H7 (cell line): ENCODE measurements at regions not wholly inside any gene's neighbourhood (a gene's known extent, or its start where the extent isn't known, plus 50 kb on each side); places are given as distances from the start of the nearest gene placed in this dataset.

Experiments used
- DNase-seq: peaks from one replicate; pipeline ENCODE4 v3.0.0; 2012
- H3K27me3 ChIP-seq: 2 replicates; pipeline ENCODE4 v1.6.0; 2011; ENCODE audit warnings: mild to moderate bottlenecking, low read length; ENCODE audit not compliant: control insufficient read depth, insufficient read depth
- H3K36me3 ChIP-seq: replicated peaks from 2 replicates; pipeline ENCODE4 v1.5.1; 2011; ENCODE audit warnings: low read length; ENCODE audit not compliant: control insufficient read depth, insufficient read depth
- H3K4me3 ChIP-seq: 2 replicates; pipeline ENCODE4 v1.5.1; 2011; ENCODE audit warnings: low read depth, mild to moderate bottlenecking, control low read depth, low read length, moderate library complexity; ENCODE audit not compliant: insufficient read depth

DNA sequence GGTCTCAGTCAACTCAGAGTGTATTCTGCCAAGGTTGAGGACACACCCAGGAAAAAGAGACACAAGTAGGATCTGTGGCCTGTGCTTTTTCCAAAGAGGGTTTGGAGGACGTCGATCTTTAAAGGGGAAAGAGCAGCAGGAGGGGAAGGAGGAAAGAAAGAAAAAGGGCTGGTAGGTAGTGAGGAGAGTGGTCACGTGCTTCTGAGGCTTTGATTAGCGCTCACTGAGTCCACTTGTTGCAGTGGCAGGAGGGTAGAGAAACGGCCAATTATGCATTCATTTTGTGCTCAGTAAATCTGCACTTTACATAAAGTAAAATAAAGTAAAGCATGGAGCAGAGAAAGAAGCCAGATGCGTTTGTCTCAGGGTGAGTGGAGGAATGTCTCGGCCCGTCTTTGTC, 126.0 kb upstream of the VSTM2B start:
- Histone ChIP-seq H3K4me3 (no peak overlapping the region), H3K27me3 (no peaks in the 10 kb centered on the region), H3K36me3 (no peaks in the 10 kb centered on the region)
- DNase-seq, result no peak

DNA sequence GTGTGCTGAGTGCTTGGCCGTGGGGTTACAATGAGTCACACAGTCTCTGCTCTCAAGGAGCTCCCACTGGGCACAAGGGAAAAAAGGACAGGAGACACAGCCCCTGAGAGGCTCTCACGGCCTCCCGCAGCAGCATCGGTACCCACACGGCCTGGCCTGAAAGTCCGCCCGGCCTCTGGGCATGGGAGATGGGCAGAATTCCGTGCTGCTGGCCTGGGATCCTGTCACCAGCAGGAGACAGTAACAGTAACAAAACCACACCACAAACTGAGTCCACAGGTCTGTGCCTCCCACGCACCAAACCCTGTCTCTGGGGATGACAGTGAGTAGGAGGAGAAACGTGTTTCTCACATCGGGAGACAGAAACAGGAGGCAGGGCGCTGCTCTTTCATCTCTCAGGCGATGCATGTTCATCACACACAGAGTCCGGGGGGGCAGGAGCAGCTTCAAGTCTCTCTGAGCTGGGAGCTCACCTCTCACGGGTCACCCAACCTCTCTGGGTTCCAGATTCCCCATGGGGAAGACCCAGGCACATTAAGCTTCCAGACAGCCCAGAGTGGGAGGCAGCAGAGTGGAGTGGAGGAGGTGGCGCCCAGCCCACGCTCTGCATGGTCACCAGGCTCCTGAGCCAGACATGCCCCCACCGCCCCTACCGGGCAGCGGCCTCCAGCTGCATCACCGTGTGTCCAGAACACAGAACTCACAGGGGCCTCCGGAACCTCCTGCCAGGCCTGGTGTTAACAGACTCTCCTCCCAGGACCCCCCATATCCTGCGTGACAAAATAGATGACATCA, 124.7 kb upstream of the VSTM2B start:
- DNase-seq, result no peak
- Histone ChIP-seq H3K27me3 (no peaks in the 10 kb centered on the region), H3K4me3 (no peak overlapping the region), H3K36me3 (no peaks in the 10 kb centered on the region)

DNA sequence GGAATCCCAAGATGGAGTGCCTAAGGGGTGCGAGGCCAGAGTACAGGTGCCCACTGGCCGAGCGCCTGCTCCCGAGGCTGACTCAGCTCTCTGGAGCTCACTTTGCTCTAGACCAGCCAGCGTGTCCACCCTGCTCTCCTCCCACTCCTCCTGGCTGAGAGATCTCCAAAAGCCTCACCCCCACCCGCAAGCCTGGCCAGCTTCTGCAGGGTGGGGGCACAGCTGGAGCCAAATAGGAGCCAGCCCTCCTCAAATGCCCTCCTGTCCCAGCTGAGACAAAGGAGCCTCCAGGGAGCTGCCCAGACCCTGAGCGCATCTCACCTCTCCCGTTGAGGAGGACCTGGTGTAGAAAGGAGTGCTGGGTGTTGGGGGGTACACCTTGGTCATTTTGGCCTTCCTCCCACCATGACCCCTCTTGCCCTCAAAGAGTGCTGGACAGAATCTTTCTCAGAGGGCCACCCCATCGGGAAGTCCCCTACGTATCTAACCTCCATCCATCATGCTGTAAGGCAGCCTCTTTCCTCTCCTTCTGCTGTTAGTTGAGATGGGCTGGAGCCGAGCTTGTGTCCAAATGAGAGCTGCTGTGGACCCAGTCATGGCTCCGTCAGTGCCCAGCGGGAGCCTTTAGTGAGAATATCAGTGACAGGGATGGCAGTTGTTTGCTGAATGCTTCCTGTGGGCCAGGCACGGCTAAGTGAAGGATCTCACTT, 123.9 kb upstream of the VSTM2B start:
- DNase-seq, result no peak
- H3K27me3 ChIP-seq, result no peaks in the 10 kb centered on the region
- H3K36me3 ChIP-seq, result no peaks in the 10 kb centered on the region
- H3K4me3 ChIP-seq, result no peak overlapping the region

DNA sequence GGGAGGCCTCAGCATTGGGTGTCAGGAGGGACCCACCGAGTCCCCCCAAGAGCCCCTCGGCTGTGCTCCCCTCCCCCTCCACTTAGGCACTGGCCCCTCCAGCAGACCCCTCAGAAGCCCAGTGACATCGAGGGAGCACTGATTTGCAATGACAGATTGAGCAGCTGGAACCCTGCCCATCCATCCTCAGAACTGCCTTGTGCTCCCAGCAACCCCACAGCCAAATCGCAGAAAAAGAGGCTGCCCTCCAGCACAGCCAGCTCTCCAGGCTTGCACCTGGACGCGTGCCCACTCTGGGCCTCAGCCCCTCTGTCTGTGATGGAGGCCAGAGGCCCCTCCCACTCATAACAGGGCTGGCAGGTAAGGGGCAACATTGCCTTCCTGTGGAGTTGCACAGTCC, 123.2 kb upstream of the VSTM2B start:
- no peak for DNase-seq

DNA sequence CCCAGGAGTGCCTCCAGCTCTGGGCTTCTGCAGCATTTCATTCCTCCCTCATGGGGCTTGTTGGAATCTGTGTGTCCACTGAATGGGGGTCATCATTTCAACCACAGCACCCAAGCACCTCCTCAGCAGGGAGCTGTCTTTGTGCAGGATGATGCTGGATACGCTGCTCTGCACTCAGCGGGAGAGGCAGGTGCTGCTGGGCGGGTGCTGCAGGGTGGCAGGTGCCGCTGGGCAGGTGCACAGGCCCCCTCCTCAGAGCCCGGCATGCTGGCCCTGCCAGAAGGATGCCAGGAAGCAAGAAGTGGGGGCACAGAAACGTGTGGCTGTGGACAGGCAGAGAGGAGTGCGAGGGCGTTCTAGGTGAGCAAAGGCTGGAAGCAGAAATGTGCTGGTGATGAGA, 121.8 kb upstream of the VSTM2B start:
- DNase-seq, result no peak
- H3K36me3 ChIP-seq, result no peaks in the 10 kb centered on the region
- no peaks in the 10 kb centered on the region for H3K27me3 ChIP-seq
- H3K4me3 ChIP-seq, result no peak overlapping the region

More for the DNA sequence above, 123.2 kb upstream of the VSTM2B start:
- H3K36me3 ChIP-seq, result no peaks in the 10 kb centered on the region
- H3K4me3 ChIP-seq, result no peak overlapping the region
- H3K27me3 ChIP-seq, result no peaks in the 10 kb centered on the region

DNA sequence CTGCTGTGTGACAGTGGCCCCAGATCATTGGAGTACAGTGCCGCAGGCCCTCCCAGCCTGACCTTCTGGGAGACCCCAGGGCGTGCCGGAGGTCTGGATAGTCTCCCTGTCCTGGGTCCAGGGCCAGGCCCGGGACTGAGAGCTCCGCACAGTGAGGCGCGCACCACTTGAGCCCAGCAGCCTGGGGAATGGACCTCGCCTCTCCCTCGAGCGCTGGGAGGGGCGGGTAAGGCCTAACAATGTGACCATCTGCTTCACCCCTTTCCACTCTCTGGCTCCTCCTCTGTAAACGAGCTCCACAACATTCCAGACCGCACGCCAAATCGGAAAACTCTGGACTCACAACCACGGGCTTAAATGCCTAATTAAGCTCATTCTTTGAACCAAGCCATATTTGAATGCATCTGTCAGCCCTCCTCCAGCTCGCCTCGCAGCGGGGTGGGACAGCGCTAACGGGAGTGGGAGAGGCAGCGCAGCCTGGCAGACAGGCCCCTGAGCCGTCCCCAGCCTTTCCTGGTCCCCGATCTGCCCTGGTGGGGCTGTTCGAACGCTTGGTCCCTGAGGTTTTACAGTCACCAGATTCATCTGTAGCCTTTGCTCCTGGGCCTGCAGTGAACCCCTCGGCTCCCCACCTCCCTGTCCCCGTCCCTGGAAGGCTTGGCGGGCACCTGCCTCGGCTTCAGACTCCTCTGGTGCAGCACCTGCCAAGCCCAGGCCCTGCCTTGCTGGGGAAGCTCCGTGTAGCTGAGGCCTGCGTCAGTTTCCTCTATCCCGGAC, 120.7 kb upstream of the VSTM2B start:
- DNase-seq, result peak; percentile 75
- Histone ChIP-seq H3K36me3 (no peaks in the 10 kb centered on the region), H3K4me3 (no peak overlapping the region), H3K27me3 (no peaks in the 10 kb centered on the region)

DNA sequence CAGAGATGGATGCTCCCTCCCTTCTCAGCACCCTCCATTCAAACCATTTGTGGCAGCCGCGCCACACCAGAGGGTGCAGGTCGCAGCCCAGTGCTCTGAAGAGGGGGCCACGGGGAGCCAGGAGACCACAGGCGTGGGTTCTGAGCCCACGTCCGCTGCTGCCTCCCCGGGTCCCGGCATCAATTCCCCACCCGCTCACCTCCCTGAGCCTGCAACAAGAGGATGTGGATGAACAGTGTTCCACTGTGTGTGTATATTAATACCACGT, 120.1 kb upstream of the VSTM2B start:
- no peaks in the 10 kb centered on the region for H3K27me3 ChIP-seq
- no peaks in the 10 kb centered on the region for H3K36me3 ChIP-seq
- no peak for DNase-seq
- no peak overlapping the region for H3K4me3 ChIP-seq

DNA sequence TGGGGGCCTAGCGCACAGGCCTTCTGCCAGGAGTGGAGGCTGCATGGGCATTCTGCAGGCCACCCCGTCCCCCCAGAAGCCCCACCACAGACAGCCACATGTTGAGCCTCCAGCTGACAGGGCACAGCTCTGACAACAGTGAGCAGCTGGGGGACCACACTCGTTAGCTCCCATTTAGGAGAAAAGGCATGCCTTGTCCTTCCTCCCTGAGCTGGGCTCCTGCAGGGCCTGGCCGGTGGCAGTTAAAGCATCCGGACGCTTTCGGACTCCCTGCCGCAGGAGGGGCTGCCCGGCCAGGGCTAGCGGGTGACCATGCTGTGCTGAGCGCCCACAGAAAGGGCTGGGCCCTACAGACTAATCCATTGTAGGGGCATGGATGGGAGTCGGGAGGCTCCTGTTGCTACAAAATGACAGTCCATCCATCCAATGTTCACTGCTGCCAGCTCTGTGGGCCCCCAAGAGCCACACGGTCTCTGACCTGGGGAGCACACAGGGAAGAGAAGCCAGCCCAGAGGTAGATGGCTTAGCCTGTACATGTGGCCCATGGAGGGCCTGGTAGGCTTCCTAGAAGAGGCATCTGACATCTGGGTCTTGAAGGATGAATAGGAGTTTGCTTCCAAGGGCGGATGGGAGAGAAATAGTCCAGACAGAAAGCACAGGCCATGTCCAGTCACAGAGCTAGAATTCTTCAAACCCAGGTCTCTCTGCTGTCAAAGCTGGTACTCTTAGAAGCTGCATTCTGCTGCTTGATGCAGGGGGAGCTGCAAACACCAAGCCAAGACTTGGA, 116.5 kb upstream of the VSTM2B start:
- H3K27me3 ChIP-seq, result no peaks in the 10 kb centered on the region
- no peak for DNase-seq

DNA sequence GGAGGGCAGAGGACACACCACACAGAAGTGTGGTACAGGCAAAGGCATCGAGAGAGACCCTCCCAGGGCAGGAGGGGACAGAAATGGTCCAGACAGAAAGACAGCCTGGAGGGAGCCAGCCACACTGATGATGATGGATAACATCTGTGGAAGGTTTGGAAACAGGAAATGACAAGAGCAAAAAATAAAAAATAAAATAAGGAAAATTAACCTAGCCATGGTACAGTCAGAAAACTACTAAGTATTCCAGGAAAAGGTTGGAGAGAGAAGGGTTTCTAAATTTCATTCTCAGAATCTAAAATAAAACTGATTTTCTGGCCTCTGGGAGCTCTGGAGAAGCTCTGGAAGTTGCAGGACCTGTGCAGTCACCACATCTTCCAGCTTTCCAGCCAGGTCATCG, 115.2 kb upstream of the VSTM2B start:
- DNase-seq, result no peak
- Histone ChIP-seq H3K36me3 (no peaks in the 10 kb centered on the region), H3K27me3 (no peaks in the 10 kb centered on the region), H3K4me3 (no peak overlapping the region)

More for the DNA sequence above, 116.5 kb upstream of the VSTM2B start:
- Histone ChIP-seq H3K4me3 (no peak overlapping the region), H3K36me3 (no peaks in the 10 kb centered on the region)

DNA sequence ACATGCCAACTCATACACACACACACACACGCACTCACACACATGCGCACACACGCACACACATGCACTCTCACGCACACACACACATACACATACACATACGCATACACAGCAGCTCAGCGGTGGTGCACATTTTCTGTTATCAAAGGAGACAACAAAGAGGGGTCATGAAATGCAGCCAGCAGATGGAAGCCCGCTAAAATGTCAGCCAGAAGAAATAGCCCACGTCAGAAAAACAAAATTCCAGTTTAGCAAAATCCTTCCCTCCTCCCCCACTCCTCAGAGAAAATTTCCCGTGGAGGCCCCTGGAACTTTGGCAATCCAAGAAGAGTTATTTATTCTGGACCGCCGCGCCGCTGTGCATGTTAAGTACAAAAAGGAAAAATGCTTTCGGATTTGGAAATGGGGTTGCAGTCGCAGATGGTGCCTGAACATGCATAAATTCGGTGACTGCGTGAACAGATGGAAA, 114.6 kb upstream of the VSTM2B start:
- no peaks in the 10 kb centered on the region for H3K36me3 ChIP-seq
- no peaks in the 10 kb centered on the region for H3K27me3 ChIP-seq
- DNase-seq, result no peak
- no peak overlapping the region for H3K4me3 ChIP-seq

DNA sequence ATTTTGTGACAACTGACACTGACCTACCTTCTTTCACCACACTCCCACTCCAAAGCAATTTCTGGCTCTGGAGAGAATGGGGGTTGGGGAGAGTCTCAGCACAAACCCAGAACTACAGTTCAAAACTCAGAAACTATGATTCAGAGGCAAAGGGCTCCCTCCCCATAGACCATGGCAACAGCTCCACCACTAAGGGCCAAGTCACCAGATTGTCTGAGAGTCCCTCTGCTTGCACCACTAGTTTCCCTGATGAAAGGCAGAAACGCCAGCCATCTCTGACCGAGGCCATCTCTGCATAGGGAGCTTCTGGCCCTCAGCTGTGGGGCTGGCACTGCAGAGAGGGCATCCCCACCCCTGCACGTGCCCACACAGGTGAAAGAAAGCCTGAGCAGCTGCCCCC, 112.4 kb upstream of the VSTM2B start:
- no peaks in the 10 kb centered on the region for H3K36me3 ChIP-seq
- no peak overlapping the region for H3K4me3 ChIP-seq
- no peaks in the 10 kb centered on the region for H3K27me3 ChIP-seq
- no peak for DNase-seq

DNA sequence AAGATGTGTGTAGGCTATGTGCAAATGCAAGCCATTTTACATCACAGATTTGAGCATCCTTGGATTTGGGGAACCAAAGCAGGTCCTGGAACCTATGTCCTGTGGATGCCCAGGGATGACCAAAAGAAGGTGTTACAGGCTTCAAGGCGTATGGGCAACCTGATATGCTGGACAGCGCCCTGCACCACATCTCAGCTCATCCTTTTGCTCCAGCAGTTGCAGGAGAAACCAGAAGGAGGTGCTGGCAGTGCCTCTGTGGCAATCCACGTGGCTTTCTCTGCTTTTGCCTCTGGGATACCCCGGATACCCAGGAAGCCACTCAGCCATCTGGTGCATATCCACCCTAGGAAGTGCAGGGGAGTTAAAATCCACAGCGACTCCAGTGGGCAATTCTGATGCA, 110.3 kb upstream of the VSTM2B start:
- H3K4me3 ChIP-seq, result no peak overlapping the region
- DNase-seq, result peak; percentile 83
- H3K27me3 ChIP-seq, result no peaks in the 10 kb centered on the region
- H3K36me3 ChIP-seq, result no peaks in the 10 kb centered on the region

DNA sequence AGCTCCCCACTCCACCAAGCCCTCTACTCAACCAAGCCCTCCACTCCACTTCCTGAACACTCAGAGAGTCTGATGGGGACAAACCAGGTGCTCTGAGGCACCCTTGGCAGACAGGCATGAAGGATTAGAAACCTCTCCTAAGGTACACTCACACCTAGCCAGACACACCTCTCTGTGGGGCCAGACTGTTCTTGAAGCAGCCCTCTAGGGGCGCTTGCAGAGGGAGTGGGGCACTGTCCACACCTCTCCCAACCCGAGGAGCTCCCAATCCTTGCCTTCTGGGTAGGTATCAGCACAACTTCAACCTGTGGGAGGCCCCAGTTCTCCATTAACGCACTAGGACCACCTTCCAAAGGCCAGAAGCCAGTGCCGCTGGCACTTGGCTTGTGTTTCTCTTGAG, 108.7 kb upstream of the VSTM2B start:
- Histone ChIP-seq H3K27me3 (no peaks in the 10 kb centered on the region), H3K4me3 (no peak overlapping the region), H3K36me3 (no peaks in the 10 kb centered on the region)
- DNase-seq, result no peak

DNA sequence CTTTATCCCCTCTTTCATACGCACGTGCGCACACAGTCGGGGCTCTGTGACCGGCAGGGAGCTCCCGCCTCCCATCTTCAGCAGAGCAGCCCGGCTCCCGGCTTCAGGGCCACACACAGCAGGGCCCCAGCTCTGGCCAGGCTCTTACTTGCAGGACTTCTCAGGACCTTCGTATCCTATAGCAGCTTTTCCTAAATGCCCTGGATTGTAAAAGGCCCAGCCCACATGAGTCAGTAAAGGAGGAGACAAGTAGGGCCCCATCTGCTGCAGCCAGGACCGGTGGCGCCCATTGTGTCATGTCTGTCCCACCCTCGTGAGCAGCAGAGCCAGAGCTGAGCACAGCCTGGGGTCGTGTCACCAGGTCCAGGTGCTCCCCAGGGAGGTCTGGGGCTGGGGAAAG, 107.6 kb upstream of the VSTM2B start:
- DNase-seq, result no peak

More for the DNA sequence above, 107.6 kb upstream of the VSTM2B start:
- Histone ChIP-seq H3K36me3 (no peaks in the 10 kb centered on the region), H3K27me3 (no peaks in the 10 kb centered on the region), H3K4me3 (no peak overlapping the region)
